T-helper 17 cell (primary cell): ENCODE measurements at regions not wholly inside any gene's neighbourhood (a gene's known extent, or its start where the extent isn't known, plus 50 kb on each side); places are given as distances from the start of the nearest gene placed in this dataset.

Experiments used
- ATAC-seq: fragments of 150-1000 bp; cut with Tn5 transposase; 2 replicates; pipeline ENCODE4 v1.10.0; 2021; ENCODE audit warnings: mild to moderate bottlenecking, moderate library complexity
- DNase-seq, 3 donors: peaks; one replicate each; pipeline versions ENCODE4 v3.0.0 to v3.0.0-alpha.2; 2020 to 2021
- H3K9me3 ChIP-seq: one replicate; pipeline ENCODE4 v1.7.0; 2013; ENCODE audit warnings: low read length, mild to moderate bottlenecking; ENCODE audit not compliant: control insufficient read depth, poor library complexity, severe bottlenecking
- H3K27ac Mint-ChIP-seq: one replicate; pipeline ENCODE4 v1.8.0; 2022; ENCODE audit warnings: mild to moderate bottlenecking, moderate library complexity, mixed read lengths
- H3K27me3 Mint-ChIP-seq: one replicate; pipeline ENCODE4 v1.8.0; 2022; ENCODE audit warnings: mixed read lengths
- H3K36me3 Mint-ChIP-seq: one replicate; pipeline ENCODE4 v1.8.0; 2022; ENCODE audit warnings: low read depth, mixed read lengths
- H3K4me1 Mint-ChIP-seq: one replicate; pipeline ENCODE4 v1.8.0; 2022; ENCODE audit warnings: mild to moderate bottlenecking, mixed read lengths
- H3K4me3 Mint-ChIP-seq: one replicate; pipeline ENCODE4 v1.8.0; 2022; ENCODE audit warnings: mild to moderate bottlenecking, moderate library complexity, mixed read lengths

- Mint-ChIP-seq H3K4me1 (no peaks in the 10 kb centered on the region), H3K27ac (no peak overlapping the region), H3K27me3 (peaks cover 41% of the 10 kb centered on the region), H3K4me3 (no peak overlapping the region), H3K36me3 (no peaks in the 10 kb centered on the region)
- DNase-seq (no peak), ATAC-seq (no peak)
- H3K9me3 ChIP-seq: no peaks in the 10 kb centered on the region
These were observed 167.3 kb upstream of the RTL1 start for GRCh38 chr14:101070540-101071492.

DNA sequence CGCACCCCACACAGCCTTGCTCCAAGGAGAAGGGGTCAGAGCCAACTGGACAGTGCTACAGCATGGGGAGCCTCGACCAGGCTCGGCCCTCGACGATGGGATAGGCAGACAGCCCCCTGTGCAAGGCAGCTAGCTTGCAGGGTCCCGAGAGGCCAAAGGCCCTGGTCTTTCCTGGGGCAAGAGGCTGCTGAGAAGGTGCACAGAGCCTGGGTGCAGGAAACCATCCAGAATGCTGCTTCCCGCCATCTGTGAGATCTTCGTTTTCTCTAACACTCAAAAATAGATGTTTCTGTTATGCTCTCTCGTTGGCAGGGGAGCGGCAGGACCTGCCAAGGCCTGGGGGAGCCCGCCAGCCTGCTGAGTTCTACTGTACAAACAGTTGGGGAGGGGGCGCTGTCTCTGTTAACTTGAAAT, 168.0 kb upstream of the RTL1 start:
- Mint-ChIP-seq H3K4me1 (no peaks in the 10 kb centered on the region), H3K36me3 (peaks cover under 1% of the 10 kb centered on the region), H3K27me3 (peaks cover 48% of the 10 kb centered on the region), H3K27ac (no peak overlapping the region), H3K4me3 (no peak overlapping the region)
- H3K9me3 ChIP-seq: no peaks in the 10 kb centered on the region
- DNase-seq (no peak), ATAC-seq (no peak)

DNA sequence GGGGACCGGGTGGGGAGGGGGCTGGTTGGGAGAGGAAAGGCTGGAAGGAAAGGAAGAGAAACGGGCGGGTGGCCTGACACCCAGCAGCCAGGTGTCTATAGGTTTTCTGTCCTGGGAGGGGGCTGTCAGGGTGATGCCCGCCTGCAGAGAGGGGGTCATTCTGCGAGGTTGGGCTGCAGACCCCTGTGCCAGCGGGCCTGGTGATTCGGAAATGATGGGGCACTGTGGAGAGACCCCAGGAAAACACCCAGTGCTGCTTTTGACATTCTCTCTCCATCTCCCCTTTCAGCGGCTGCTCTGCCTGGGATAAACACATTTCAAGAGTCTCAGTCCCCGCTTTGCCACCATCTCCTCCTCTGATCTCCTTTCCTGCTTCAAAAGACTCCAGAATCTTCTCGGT, 168.5 kb upstream of the RTL1 start:
- no peak for ATAC-seq
- no peaks in the 10 kb centered on the region for H3K4me1 Mint-ChIP-seq
- no peak overlapping the region for H3K4me3 Mint-ChIP-seq
- no peak overlapping the region for H3K27ac Mint-ChIP-seq
- no peak for DNase-seq
- no peaks in the 10 kb centered on the region for H3K9me3 ChIP-seq
- H3K36me3 Mint-ChIP-seq: peaks cover 3% of the 10 kb centered on the region
- peaks cover 53% of the 10 kb centered on the region for H3K27me3 Mint-ChIP-seq

GRCh38 chr14:101072531-101072930, 169.0 kb upstream of the RTL1 start:
- ATAC-seq: no peak
- H3K27me3 Mint-ChIP-seq: peaks cover 58% of the 10 kb centered on the region
- H3K36me3 Mint-ChIP-seq: peaks cover 3% of the 10 kb centered on the region
- DNase-seq: no peak
- H3K4me3 Mint-ChIP-seq: no peak overlapping the region
- H3K9me3 ChIP-seq: no peaks in the 10 kb centered on the region
- H3K4me1 Mint-ChIP-seq: peaks cover 2% of the 10 kb centered on the region
- H3K27ac Mint-ChIP-seq: no peak overlapping the region

- Mint-ChIP-seq H3K27me3 (peaks cover 59% of the 10 kb centered on the region), H3K4me1 (peaks cover 2% of the 10 kb centered on the region), H3K4me3 (no peak overlapping the region), H3K27ac (no peak overlapping the region), H3K36me3 (peaks cover 3% of the 10 kb centered on the region)
- DNase-seq (no peak), ATAC-seq (no peak)
- H3K9me3 ChIP-seq: no peaks in the 10 kb centered on the region
These were observed 169.5 kb upstream of the RTL1 start for GRCh38 chr14:101072945-101073597.

DNA sequence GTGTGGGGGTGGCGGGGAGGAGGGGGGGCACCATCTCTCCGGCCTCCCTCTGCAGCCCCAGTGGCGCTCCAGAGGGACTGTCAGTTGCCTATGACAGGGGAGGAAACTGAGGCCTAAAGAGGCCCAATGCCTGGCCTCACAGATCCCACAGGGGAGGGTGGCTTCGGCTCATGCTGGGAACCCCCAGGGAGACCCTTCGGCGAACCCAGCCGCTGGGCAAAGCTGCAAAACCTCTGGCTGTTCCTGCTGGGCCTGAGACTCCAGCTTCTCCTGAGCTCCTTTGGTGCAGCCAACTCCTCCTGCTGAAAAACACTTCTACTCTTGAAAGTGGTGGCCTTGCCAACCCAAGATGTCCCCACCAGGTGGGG, 170.1 kb upstream of the RTL1 start:
- ATAC-seq: no peak
- Mint-ChIP-seq H3K4me3 (no peak overlapping the region), H3K27ac (no peak overlapping the region), H3K36me3 (peaks cover 3% of the 10 kb centered on the region), H3K4me1 (peaks cover 2% of the 10 kb centered on the region), H3K27me3 (peaks cover 59% of the 10 kb centered on the region)
- no peaks in the 10 kb centered on the region for H3K9me3 ChIP-seq
- no peak for DNase-seq

DNA sequence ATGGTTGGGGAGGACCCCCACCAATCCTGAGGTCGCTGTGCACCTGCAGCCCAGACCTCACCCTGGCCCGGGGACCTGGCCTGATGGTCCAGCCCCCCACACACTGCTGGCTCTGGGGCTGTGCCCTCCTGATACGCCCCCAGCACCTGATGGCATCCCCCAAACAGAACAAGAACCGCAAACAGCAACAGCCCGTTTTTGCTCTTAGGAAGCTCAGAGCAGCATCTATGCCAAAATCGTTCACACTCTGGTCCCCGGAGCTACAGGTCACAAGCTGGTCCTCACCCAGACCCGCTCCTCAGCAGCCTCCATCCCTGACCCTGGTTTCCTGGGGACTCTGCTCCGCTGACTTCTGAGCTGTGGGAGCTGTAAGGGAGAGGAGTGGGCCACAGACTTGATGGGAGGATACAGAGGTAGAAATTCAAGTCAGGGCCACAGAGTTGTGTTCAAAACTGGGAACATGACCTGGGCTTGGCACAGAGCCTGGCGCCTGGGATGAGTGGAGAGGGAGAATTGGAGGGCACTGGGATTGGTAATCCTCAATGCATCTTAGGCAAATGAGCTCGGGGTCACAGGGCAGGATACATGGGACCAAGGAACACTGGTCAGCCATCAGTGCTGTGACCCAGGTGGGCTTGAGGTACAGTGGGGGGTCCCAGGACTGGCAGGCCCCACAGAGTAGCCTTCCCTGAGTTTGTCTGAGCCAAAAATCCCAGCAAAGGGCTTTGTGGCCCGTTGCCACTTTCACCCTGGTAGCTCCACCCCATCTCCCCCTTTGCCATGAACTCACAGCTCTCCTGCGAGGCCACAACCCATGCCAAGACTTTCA, 170.9 kb upstream of the RTL1 start:
- H3K36me3 Mint-ChIP-seq: peaks cover 3% of the 10 kb centered on the region
- peaks cover 2% of the 10 kb centered on the region for H3K4me1 Mint-ChIP-seq
- no peak for DNase-seq
- no peaks in the 10 kb centered on the region for H3K9me3 ChIP-seq
- peaks cover 61% of the 10 kb centered on the region for H3K27me3 Mint-ChIP-seq
- H3K27ac Mint-ChIP-seq: no peak overlapping the region
- no peak overlapping the region for H3K4me3 Mint-ChIP-seq
- ATAC-seq: no peak

DNA sequence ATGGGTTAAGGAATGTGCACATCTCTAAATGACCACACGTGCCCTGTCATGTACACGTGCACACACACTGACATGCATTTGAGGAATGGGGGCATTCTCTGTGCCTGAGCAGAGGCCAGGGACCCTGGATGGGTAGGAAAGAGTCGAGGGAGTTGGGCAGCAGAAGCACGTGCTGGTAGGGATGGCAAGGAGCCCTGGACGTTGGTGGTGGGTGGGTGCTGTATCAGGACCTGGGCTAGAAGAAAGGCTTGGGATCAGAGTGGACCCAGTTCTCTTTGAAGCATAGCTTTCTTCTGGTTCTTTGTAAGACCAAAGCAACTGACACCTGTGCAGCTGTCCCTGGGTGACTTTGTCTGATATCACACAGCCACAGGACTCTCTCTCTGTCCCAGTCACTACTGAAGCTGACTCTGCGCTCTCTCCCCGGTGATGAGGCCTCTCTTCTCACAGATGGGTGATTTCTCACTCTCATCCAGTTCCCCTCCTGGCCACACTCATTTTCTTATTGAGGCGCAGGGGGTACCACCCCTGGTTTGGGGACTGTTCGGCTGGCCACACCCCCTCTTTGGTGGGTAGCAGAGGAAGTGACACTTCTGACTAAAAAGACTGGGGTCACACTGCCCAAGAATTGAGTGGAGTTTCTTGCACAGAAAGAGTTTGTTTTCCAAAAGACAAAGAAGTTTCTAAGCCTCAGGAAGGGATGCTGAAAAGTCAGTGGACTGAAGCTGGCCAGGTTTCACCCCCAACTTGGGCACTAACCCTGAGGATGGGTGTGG, 171.7 kb upstream of the RTL1 start:
- no peak for DNase-seq
- H3K4me3 Mint-ChIP-seq: no peak overlapping the region
- no peaks in the 10 kb centered on the region for H3K9me3 ChIP-seq
- H3K36me3 Mint-ChIP-seq: peaks cover 3% of the 10 kb centered on the region
- no peak for ATAC-seq
- H3K27ac Mint-ChIP-seq: no peak overlapping the region
- peaks cover 2% of the 10 kb centered on the region for H3K4me1 Mint-ChIP-seq
- peaks cover 65% of the 10 kb centered on the region for H3K27me3 Mint-ChIP-seq

- no peak overlapping the region for H3K4me3 Mint-ChIP-seq
- peaks cover 68% of the 10 kb centered on the region for H3K27me3 Mint-ChIP-seq
- H3K9me3 ChIP-seq: no peaks in the 10 kb centered on the region
- H3K36me3 Mint-ChIP-seq: peaks cover 3% of the 10 kb centered on the region
- H3K4me1 Mint-ChIP-seq: peaks cover 2% of the 10 kb centered on the region
- DNase-seq (no peak), ATAC-seq (no peak)
- no peak overlapping the region for H3K27ac Mint-ChIP-seq
These were observed 172.4 kb upstream of the RTL1 start for GRCh38 chr14:101075801-101076413.

GRCh38 chr14:101076451-101077198, 173.1 kb upstream of the RTL1 start:
- H3K9me3 ChIP-seq: no peaks in the 10 kb centered on the region
- H3K36me3 Mint-ChIP-seq: peaks cover 3% of the 10 kb centered on the region
- H3K27me3 Mint-ChIP-seq: peaks cover 75% of the 10 kb centered on the region
- H3K4me3 Mint-ChIP-seq: no peak overlapping the region
- DNase-seq: no peak
- ATAC-seq: no peak
- no peak overlapping the region for H3K27ac Mint-ChIP-seq
- peaks cover 2% of the 10 kb centered on the region for H3K4me1 Mint-ChIP-seq

GRCh38 chr14:101077481-101078074, 174.1 kb upstream of the RTL1 start:
- Mint-ChIP-seq H3K4me1 (peaks cover 2% of the 10 kb centered on the region), H3K27me3 (peaks cover 75% of the 10 kb centered on the region), H3K4me3 (no peak overlapping the region), H3K27ac (no peak overlapping the region), H3K36me3 (peaks cover 3% of the 10 kb centered on the region)
- no peak for ATAC-seq
- H3K9me3 ChIP-seq: no peaks in the 10 kb centered on the region
- no peak for DNase-seq
